ENCODE measurements at regions not wholly inside any gene's neighbourhood (a gene's known extent, or its start where the extent isn't known, plus 50 kb on each side); places are given as distances from the start of the nearest gene placed in this dataset.
A peak's percentile ranks its signal among the peaks of the same experiment; 100 is the strongest.

DNA sequence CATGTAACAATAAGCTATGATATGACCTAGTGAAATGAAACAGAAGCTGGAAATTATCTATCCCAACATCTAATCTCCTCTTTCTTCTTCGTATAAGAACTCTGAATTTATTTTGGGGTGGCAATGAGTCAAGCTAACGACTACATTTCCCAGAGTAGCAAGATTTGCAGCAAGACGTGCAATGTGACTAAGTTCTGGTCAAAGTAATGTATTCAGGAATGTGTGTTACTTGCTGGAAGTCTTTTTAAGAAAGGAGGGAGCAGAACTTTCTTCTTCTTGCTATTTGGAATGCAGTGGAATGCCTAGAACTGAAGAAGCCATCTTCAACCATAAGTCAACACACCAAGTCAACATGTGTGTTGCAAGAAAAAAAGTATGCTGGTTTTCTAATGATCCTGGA is 406.6 kb upstream of the MEF2C start:
- no peak overlapping the region for H4K5ac ChIP-seq (ENCODE audit: low read depth, low read length)
- H3K4me3 ChIP-seq (ENCODE audit: insufficient read depth, low read depth, low read length) = no peak overlapping the region
- ATAC-seq (ENCODE audit: low read depth) = peak; percentile 65
- H2BK120ac ChIP-seq (ENCODE audit: low read depth, low read length) = no peak overlapping the region
- peak; percentile 67 for DNase-seq
- no peak overlapping the region for H2BK15ac ChIP-seq (ENCODE audit: low read depth, low read length)
- H2AFZ ChIP-seq (replicated peaks; ENCODE audit: low read length, poor library complexity) = no peak overlapping the region
- H2BK20ac ChIP-seq (ENCODE audit: low read depth, low read length) = no peak overlapping the region
- no peak overlapping the region; the same call in 1 of the 2 replicates for H3K4me2 ChIP-seq (ENCODE audit: low read depth, low read length)
- no CpG with 5 or more reads among the region's 3 CpGs for WGBS, 2 experiments (ENCODE audit: extremely low coverage in 2 of 2, insufficient read length in 1 of 2)
- ChIA-PET POLR2A (ENCODE audit: unreplicated experiment) (no interaction called here), CTCF (no interaction called here)
- intact Hi-C loops (cut with micrococcal nuclease) (loop anchor here (5.0 kb wide), 1 partner anchor 47 kb away; no protein-coding TSS in a partner anchor), in situ Hi-C loops (cut with MboI; ENCODE audit: low sequenced_read_pairs) (no loop called here), dilution Hi-C loops (cut with HindIII; ENCODE audit: low sequenced_read_pairs, unreplicated experiment) (no loop called here)
- no peaks in the 10 kb centered on the region; the same call in 1 of the 2 replicates for H3K4me1 ChIP-seq (ENCODE audit: control insufficient read depth, insufficient read depth, low read length)
- H3K23ac ChIP-seq (ENCODE audit: low read depth, low read length) = no peak overlapping the region
- H3K14ac ChIP-seq (replicated peaks; ENCODE audit: low read depth, low read length) = no peak overlapping the region
- no peak overlapping the region for H2AK5ac ChIP-seq (ENCODE audit: low read depth, low read length)
- H3K27me3 ChIP-seq (ENCODE audit: control insufficient read depth, insufficient read depth, low read length) = no peaks in the 10 kb centered on the region
- BruUV-seq (replicated peaks) = no TSS peak
- peak overlapping the region; percentile 9 for H2BK5ac ChIP-seq (ENCODE audit: low read depth, low read length, poor library complexity, severe bottlenecking)
- no peak overlapping the region for H3K4ac ChIP-seq (ENCODE audit: low read depth, low read length)
- H2AK9ac ChIP-seq (replicated peaks; ENCODE audit: low read depth, low read length, poor library complexity) = no peak overlapping the region
- no peaks in the 10 kb centered on the region for H4K20me1 ChIP-seq (ENCODE audit: insufficient read depth, low read length)
- no peak overlapping the region for H3K27ac ChIP-seq (ENCODE audit: insufficient read depth, low read length)
- no peak overlapping the region for H3K9ac ChIP-seq (ENCODE audit: low read depth, low read length)
- H3K18ac ChIP-seq (ENCODE audit: low read depth, low read length) = no peak overlapping the region
- H3K36me3 ChIP-seq (ENCODE audit: control insufficient read depth, insufficient read depth, low read length) = no peaks in the 10 kb centered on the region
- TF ChIP-seq, protein P1, sequence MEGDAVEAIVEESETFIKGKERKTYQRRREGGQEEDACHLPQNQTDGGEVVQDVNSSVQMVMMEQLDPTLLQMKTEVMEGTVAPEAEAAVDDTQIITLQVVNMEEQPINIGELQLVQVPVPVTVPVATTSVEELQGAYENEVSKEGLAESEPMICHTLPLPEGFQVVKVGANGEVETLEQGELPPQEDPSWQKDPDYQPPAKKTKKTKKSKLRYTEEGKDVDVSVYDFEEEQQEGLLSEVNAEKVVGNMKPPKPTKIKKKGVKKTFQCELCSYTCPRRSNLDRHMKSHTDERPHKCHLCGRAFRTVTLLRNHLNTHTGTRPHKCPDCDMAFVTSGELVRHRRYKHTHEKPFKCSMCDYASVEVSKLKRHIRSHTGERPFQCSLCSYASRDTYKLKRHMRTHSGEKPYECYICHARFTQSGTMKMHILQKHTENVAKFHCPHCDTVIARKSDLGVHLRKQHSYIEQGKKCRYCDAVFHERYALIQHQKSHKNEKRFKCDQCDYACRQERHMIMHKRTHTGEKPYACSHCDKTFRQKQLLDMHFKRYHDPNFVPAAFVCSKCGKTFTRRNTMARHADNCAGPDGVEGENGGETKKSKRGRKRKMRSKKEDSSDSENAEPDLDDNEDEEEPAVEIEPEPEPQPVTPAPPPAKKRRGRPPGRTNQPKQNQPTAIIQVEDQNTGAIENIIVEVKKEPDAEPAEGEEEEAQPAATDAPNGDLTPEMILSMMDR (conservative IDR thresholded peaks at IDR 0.05; ENCODE audit: low read depth, low read length) = no peak
- no peak for TF ChIP-seq CHD1 (IDR thresholded peaks at IDR 0.05; ENCODE audit: low read depth, low read length)
- H4K8ac ChIP-seq (ENCODE audit: low read depth in 2 of 2, low read length in 2 of 2) = no peak overlapping the region
- H3K56ac ChIP-seq (ENCODE audit: extremely low read depth, insufficient read depth, low read length) = no peak overlapping the region
- no peaks in the 10 kb centered on the region for H3K9me1 ChIP-seq (ENCODE audit: insufficient read depth, low read length)
- no peaks in the 10 kb centered on the region for H3K79me1 ChIP-seq (ENCODE audit: low read depth in 1 of 2, low read length in 2 of 2)
- H4K91ac ChIP-seq (ENCODE audit: insufficient read depth, low read depth, low read length) = no peak overlapping the region
- H3K9me3 ChIP-seq (ENCODE audit: control insufficient read depth, insufficient read depth, low read length) = no peaks in the 10 kb centered on the region
